Thymus (tissue), 11 donors: ENCODE measurements at regions not wholly inside any gene's neighbourhood (a gene's known extent, or its start where the extent isn't known, plus 50 kb on each side); places are given as distances from the start of the nearest gene placed in this dataset.

Experiments
- DNase-seq, 9 donors: peaks; one replicate each; pipeline ENCODE4 v3.0.0-alpha.2; 2013; ENCODE audit warnings: low spot score in 9 of 9, low read depth in 6 of 9, missing footprints in 1 of 9
- H3K27ac ChIP-seq, 2 donors: one replicate each; pipeline ENCODE4 v1.5.1; 2013; ENCODE audit warnings: control low read depth in 1 of 2, low read depth in 1 of 2, low read length in 1 of 2, mild to moderate bottlenecking in 1 of 2, moderate library complexity in 1 of 2
- H3K27me3 ChIP-seq, 2 donors: one replicate each; pipeline ENCODE4 v1.5.1; 2013; ENCODE audit warnings: low read length in 1 of 2; ENCODE audit not compliant: control insufficient read depth in 2 of 2, insufficient read depth in 1 of 2
- H3K36me3 ChIP-seq, 2 donors: one replicate each; pipeline ENCODE4 v1.5.1; 2013; ENCODE audit warnings: low read length in 1 of 2, mild to moderate bottlenecking in 1 of 2, moderate library complexity in 1 of 2; ENCODE audit not compliant: control insufficient read depth in 2 of 2, insufficient read depth in 2 of 2
- H3K4me1 ChIP-seq, 2 donors: one replicate each; pipeline ENCODE4 v1.5.1; 2013; ENCODE audit warnings: low read length in 2 of 2; ENCODE audit not compliant: control insufficient read depth in 2 of 2, insufficient read depth in 2 of 2
- H3K4me3 ChIP-seq, 2 donors: one replicate each; pipeline ENCODE4 v1.5.1; 2013; ENCODE audit warnings: low read length in 2 of 2, control low read depth in 1 of 2, mild to moderate bottlenecking in 1 of 2
- H3K9me3 ChIP-seq, 2 donors: one replicate each; pipeline ENCODE4 v1.5.1; 2013; ENCODE audit warnings: low read length in 1 of 2, mild to moderate bottlenecking in 1 of 2; ENCODE audit not compliant: control insufficient read depth in 2 of 2, insufficient read depth in 1 of 2
- WGBS: extraction: QIAGEN DNeasy Blood & Tissue Kit; methylation state at CpG from one replicate; pipeline ENCODE4 v1.1.7; 2013; 5-methylcytosine and 5-hydroxymethylcytosine counted together
- donor health status: healthy.

DNA sequence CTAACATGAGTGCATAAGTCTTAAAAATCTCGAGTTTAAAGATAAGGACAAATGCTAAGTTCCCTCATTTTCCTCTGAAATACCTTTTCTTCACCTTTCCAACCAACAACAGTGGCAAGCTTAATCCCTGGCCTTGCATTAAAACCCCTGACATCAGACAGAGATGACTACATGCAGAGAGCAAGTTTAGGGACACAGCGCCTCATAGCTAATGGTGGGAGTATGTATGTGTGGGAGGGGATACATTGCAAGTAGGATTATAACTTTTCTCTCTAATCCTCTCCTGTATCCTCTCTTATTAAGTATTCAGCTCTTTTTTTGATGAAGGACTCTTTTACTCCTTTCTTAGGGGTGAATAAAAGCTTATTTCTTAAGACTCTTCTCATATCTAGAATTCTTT lies 547.1 kb downstream of the CCER1 start:
- Histone ChIP-seq H3K36me3 (no peaks in the 10 kb centered on the region), H3K27ac (no peak overlapping the region), H3K27me3 (no peaks in the 10 kb centered on the region), H3K9me3 (no peaks in the 10 kb centered on the region), H3K4me1 (no peaks in the 10 kb centered on the region), H3K4me3 (no peak overlapping the region)
- WGBS: 86% methylated on average over 2 of the region's 2 CpGs
- no peak for DNase-seq

DNA sequence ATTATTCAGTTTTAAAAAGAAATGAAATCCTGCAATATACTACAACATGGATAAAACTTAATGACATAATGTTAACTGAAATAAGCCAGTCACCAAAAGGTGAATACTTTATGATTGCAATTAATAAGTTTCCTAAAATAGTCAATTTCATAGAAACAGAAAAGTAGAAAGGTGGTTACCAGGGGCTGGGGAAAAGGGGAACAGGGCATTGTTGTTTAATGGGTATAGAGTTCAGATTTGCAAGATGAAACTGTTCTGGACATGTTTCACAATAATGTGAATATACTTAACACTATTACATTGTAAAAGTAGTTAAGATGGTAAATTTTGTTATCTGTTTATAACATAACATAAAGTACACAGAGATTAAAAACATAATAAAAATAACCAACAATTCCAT lies 550.9 kb downstream of the CCER1 start:
- Histone ChIP-seq H3K36me3 (no peaks in the 10 kb centered on the region), H3K4me3 (no peak overlapping the region), H3K4me1 (no peaks in the 10 kb centered on the region), H3K27ac (no peak overlapping the region), H3K9me3 (no peaks in the 10 kb centered on the region), H3K27me3 (no peaks in the 10 kb centered on the region)
- no peak for DNase-seq

DNA sequence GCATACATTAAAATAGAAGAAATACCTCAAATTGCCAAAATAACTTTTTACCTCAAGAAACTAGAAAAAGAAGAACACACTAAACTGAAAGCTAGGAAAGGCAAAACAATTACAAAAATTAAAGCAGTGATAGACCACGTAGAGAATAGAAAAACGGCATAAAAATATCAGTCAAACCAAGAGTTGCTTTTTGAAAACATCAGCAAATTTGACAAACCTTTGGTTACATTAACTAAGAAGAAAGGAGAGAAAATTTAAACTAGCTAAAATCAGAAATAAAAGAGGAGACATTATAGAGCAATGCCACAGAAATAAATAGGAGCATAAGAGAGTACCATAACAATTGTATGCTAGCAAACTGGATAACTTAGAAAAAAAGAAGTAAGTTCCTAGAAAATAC lies 553.8 kb downstream of the CCER1 start:
- DNase-seq: no peak
- Histone ChIP-seq H3K4me1 (no peaks in the 10 kb centered on the region), H3K27ac (no peak overlapping the region), H3K36me3 (no peaks in the 10 kb centered on the region), H3K27me3 (no peaks in the 10 kb centered on the region), H3K9me3 (no peaks in the 10 kb centered on the region), H3K4me3 (no peak overlapping the region)
- 96% methylated on average over 2 of the region's 2 CpGs for WGBS

DNA sequence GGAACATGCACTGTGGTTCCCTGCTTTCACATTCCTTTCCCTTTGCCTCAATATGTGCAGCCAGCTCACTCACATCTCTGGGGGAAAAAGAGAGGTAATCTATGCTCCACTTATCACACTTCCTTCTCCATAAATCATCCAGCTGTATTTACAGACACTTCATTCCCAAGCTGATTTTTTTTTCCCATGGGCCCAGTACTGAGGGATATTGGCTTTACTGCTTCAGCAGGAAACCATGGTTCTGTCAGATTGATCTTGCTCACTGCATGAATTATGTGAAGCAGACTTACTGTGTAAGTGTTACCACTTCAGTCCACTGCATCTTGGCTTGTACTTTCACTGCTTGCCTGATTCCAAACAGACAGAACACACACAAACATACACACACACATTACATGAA lies 555.6 kb downstream of the CCER1 start:
- no peaks in the 10 kb centered on the region for H3K9me3 ChIP-seq
- DNase-seq: no peak
- no peaks in the 10 kb centered on the region for H3K27me3 ChIP-seq
- no peaks in the 10 kb centered on the region for H3K4me1 ChIP-seq
- no peak overlapping the region for H3K4me3 ChIP-seq
- H3K36me3 ChIP-seq: no peaks in the 10 kb centered on the region
- no peak overlapping the region for H3K27ac ChIP-seq

DNA sequence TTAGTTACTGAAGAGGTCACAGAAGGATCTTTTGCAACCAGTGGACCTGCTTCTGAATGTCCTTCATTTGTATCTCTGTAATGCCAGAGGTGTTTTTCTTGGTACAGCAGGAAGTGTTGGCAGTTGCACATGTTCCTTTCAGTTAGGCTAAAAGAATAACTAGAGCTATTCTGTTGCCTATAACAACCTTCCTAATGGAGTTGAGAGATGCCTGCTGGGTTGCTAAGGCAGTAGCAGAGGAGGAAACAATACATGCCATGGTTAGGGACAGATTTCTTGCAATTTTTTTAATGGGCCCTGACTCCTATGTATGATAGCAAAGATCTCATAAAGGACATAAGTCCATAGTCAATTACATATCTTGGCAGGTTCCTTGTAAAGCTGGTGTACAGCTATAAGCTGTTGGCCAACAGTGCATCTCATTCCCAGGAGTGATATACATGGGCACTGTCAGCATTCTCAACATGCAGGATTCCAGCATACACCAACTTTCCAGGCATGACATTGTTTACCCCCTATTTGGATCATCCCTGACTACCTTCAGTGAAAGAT lies 556.6 kb downstream of the CCER1 start:
- Histone ChIP-seq H3K9me3 (no peaks in the 10 kb centered on the region), H3K36me3 (no peaks in the 10 kb centered on the region), H3K27ac (no peak overlapping the region), H3K4me1 (no peaks in the 10 kb centered on the region), H3K4me3 (no peak overlapping the region), H3K27me3 (no peaks in the 10 kb centered on the region)
- no peak for DNase-seq

DNA sequence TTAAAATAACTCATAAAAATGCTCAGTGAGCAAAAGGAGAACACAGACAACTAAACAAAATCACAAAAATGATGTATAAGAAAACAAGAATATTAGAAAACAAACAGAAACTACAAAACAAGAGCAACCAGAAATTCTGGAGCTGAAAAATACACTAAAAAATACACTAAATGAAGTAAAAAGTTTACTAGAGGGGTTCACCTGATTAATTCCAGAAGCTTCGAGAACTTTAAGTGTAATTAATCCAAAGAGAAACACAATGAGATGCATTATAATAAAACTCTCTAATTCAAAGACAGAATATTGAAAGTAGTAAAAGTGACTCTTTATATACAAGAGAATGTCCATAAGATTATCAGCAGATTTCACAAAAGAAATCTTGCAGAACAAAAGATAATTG lies 558.4 kb downstream of the CCER1 start:
- 95% methylated on average over 1 of the region's 1 CpG for WGBS
- no peaks in the 10 kb centered on the region for H3K36me3 ChIP-seq
- no peak for DNase-seq
- no peak overlapping the region for H3K27ac ChIP-seq
- no peak overlapping the region for H3K4me3 ChIP-seq
- no peaks in the 10 kb centered on the region for H3K27me3 ChIP-seq
- no peaks in the 10 kb centered on the region for H3K9me3 ChIP-seq
- H3K4me1 ChIP-seq: no peaks in the 10 kb centered on the region

DNA sequence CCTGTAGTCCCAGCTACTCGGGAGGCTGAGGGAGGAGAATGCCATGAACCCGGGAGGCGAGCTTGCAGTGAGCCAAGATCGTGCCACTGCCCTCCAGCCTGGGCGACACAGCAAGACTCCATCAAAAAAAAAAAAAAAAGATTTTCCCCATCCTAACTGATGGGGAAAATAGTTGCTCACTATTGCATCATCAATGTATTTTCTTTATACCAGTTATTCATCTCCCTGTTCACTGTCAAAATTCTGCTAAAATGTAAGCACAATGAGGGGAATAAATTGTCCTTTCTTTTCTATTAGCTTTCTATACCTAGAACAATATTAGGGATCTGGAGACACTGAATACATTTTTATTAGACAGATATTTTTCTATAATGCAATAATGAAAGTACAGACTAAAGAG lies 561.3 kb downstream of the CCER1 start:
- no peak overlapping the region for H3K27ac ChIP-seq
- H3K27me3 ChIP-seq: no peaks in the 10 kb centered on the region
- no peaks in the 10 kb centered on the region for H3K36me3 ChIP-seq
- no peaks in the 10 kb centered on the region for H3K9me3 ChIP-seq
- no peak overlapping the region for H3K4me3 ChIP-seq
- WGBS: 97% methylated on average over 5 of the region's 5 CpGs
- DNase-seq: no peak
- no peaks in the 10 kb centered on the region for H3K4me1 ChIP-seq

DNA sequence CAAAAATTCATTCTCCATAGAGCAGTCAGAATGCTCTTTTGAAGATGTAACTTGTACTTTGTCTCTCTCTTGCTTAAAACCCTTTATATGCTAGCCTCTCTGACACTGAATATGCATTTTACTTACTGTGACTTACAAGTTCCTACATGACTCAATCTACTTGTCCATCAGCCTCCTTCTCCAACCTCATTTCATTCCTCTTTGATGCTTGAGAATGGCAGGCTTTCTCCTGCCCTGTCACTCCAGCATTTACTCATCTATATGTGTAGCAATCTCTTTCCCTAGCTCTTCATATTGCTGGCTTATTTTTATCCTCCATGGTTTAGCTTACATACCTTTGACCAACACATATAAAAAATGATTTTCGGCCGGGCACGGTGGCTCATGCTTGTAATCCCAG lies 561.9 kb downstream of the CCER1 start:
- Histone ChIP-seq H3K27ac (no peak overlapping the region), H3K4me3 (no peak overlapping the region), H3K9me3 (no peaks in the 10 kb centered on the region), H3K36me3 (no peaks in the 10 kb centered on the region), H3K4me1 (no peaks in the 10 kb centered on the region), H3K27me3 (no peaks in the 10 kb centered on the region)
- WGBS: 80% methylated on average over 3 of the region's 3 CpGs
- DNase-seq: no peak

DNA sequence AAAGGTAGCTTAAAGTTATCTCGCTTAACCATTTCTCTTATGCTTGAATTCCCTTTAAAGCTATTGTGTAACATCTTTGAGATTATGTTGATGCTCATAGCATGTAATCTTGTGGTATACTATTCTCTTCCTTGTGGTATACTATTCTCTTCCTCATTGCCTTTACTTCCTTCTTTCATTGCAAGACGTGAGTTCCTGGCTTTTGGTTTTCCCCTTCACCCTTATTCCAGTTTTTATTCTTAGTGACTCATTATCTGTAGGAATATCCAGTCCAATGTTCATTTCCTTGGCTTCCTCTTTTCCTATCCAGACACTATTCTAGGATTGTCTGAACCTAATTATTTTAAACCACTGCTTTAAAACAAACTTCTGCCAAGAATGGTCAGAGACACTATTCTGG lies 564.0 kb downstream of the CCER1 start:
- H3K27me3 ChIP-seq: no peaks in the 10 kb centered on the region
- no peak overlapping the region for H3K4me3 ChIP-seq
- 49% methylated on average over 2 of the region's 2 CpGs for WGBS
- H3K36me3 ChIP-seq: no peaks in the 10 kb centered on the region
- DNase-seq: no peak
- H3K9me3 ChIP-seq: no peaks in the 10 kb centered on the region
- no peaks in the 10 kb centered on the region for H3K4me1 ChIP-seq
- no peak overlapping the region for H3K27ac ChIP-seq

DNA sequence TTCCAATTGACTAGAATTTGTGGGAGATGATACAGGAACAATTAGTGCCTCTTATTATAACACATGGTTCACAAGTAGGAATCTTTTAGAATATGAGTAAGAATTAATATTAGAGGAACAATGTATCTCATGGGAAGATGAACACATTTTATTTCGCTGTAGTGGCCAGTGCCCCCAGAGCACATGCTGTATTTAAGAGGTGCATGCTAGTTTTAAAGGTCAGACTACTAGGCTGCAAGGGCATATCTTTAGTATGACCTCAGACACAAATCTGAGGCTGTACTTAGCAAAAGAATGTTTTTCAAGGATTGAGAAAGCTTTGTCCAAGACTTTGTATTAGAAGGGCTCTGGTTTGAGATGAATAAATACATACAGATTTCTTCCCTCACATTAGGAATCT lies 586.9 kb downstream of the CCER1 start:
- no peak overlapping the region for H3K4me3 ChIP-seq
- no peaks in the 10 kb centered on the region for H3K4me1 ChIP-seq
- DNase-seq: no peak
- no peaks in the 10 kb centered on the region for H3K36me3 ChIP-seq
- no peak overlapping the region for H3K27ac ChIP-seq
- WGBS: 97% methylated on average over 1 of the region's 1 CpG
- H3K9me3 ChIP-seq: no peaks in the 10 kb centered on the region
- H3K27me3 ChIP-seq: no peaks in the 10 kb centered on the region
